Suprapubic skin (tissue), 3 donors: ENCODE measurements at regions not wholly inside any gene's neighbourhood (a gene's known extent, or its start where the extent isn't known, plus 50 kb on each side); places are given as distances from the start of the nearest gene placed in this dataset.

Experiments used
- CTCF ChIP-seq, 2 donors: fragments of 200-600 bp in 1 of 2; fragments of 450-650 bp in 1 of 2; sonication (generic) in 1 of 2; IDR thresholded peaks; one replicate each; pipeline ENCODE4 v1.5.1; 2016 to 2019; ENCODE audit warnings: antibody characterized with exemption in 2 of 2, mild to moderate bottlenecking in 1 of 2, moderate library complexity in 1 of 2
- EP300 ChIP-seq: sonication (generic); formaldehyde crosslinking; IDR thresholded peaks from one replicate; pipeline ENCODE4 v1.6.1; 2017; ENCODE audit warnings: antibody characterized with exemption
- POLR2A ChIP-seq, 2 donors: fragments of 450-650 bp; IDR thresholded peaks; one replicate each; pipeline ENCODE4 v1.6.1; 2017; ENCODE audit warnings: antibody characterized with exemption in 2 of 2, mild to moderate bottlenecking in 2 of 2, moderate library complexity in 2 of 2

DNA sequence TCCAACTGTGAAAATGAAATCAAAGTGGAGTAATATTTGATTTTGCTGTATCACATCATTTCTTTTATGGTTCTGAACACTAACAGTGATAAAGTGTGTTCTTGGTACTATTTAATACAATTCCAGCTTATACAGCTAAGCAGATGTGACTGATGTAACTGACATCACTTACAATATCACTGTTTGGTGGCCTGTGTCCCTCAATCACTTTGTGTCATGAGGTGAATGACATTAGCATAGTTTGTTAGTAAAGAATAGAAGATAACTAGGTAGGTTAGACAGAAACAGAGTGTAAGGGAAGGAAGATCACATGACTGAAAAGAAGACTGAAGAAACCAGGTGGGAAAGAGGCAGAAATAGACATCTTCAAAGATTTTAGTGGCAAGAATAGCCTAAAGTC lies 138.7 kb downstream of the AQP9 start:
- TF ChIP-seq CTCF (IDR thresholded peaks at IDR 0.05) (no peak), POLR2A (IDR thresholded peaks at IDR 0.05) (no peak), EP300 (no peak)
